ENCODE measurements at regions not wholly inside any gene's neighbourhood (a gene's known extent, or its start where the extent isn't known, plus 50 kb on each side); places are given as distances from the start of the nearest gene placed in this dataset.
"Not testable (repeated sequence)": the region's sequence is repeated elsewhere in the genome, so short reads cannot be mapped to it uniquely, and the experiment has no call there.

GRCh38 chr7:32816409-32816948, 75.1 kb downstream of the KBTBD2 start:
- DNase-seq (ENCODE audit: low spot score), result not testable (repeated sequence)

DNA sequence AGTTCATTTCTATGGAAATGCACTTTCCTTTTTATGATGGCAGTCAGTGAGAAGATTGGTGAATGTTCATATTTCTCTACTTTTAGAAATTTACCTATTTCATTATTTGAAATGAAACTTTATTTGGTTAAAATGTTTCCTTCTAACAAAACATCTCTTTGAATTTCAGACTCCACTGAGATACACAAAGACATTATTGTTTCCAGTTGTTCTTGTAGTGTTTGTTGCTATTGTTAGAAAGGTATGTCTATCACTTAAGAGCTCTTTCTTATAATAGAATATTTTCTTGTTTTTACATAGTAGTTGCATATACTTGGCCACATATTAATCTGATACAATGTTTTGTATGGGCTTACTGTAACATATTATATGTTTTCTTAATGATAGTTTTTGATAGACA, 76.8 kb downstream of the KBTBD2 start:
- not testable (repeated sequence) for DNase-seq (ENCODE audit: low spot score)

DNA sequence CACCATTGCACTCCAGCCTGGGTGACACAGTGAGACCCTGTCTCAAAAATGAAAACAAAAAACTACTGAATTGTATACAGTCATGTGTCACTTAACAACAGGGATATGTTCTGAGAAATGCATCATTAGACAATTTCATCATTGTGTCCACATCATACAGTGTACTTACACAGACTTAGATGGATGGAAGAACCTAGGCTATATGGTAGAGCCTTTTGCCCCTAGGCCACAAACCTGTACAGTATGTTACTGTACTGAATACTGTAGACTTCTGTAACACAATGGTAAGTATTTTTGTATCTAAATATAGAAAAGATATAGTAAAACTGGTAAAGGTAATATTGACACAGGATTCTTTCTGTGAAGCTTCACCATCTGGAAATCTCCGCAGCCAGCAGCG, 81.7 kb downstream of the KBTBD2 start:
- no peak for DNase-seq (ENCODE audit: low spot score)

GRCh38 chr7:32809347-32809746, 82.2 kb downstream of the KBTBD2 start:
- DNase-seq (ENCODE audit: low spot score), result no peak

DNA sequence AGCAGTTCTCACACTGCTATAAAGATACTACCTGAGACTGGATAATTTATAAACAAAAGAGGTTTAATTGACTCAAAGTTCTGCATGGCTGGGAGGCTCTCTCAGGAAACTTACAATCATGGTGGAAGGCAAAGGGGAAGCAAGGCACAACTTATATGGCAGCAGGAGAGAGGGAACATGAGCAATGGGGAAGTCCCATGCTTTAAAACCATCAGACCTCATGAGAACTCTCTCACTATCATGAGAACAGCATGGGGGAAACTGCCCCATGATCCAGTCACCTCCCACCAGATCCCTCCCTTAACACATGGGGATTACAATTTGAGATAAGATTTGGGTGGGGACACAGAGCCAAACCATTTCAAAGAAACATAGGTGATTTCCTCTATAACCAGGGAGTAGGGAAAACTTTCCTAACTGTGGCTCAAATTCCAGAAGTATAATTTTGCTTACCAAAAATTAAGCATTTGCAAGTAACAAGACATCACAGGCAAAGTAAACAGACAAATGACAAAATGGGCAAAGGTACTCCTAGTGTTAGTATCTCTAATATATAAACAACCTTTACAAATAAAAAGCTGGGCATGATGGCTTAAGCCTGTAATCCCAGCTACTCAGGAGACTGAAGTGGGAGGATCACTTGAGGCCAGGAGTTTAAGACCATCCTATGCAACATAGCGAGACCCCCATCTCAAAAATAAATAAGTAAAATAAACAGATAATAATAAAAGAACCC, 88.0 kb downstream of the KBTBD2 start:
- no peak for DNase-seq (ENCODE audit: low spot score)

DNA sequence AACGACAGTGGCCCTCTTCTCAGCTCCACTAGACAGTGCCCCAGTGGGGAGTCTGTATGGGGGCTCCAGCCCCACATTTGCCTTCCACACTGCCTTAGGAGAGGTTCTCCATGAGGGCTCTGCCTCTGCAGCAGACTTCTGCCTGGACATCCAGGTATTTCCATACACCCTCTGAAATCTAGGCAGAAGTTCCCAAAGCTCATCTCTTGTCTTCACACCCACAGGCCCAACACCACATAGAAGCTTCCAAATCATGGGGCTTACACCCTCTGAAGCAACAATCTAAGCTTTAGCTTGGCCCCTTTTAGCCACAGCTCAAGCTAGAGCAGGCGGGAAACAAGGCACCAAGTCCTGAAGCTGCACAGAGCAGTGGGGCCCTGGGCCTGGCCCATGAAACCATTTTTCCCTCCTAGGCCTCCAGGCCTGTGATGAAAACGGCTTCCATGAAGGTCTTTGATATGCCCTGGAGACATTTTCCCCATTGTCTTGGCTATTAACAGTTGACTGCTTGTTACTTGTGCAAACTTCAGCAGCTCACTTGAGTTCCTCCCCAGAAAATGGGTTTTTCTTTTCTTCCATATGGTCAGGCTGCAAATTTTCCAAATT, 89.2 kb downstream of the KBTBD2 start:
- DNase-seq (ENCODE audit: low spot score), result no peak

GRCh38 chr7:32793053-32793452, 98.5 kb downstream of the KBTBD2 start:
- DNase-seq (ENCODE audit: low spot score), result not testable (repeated sequence)

DNA sequence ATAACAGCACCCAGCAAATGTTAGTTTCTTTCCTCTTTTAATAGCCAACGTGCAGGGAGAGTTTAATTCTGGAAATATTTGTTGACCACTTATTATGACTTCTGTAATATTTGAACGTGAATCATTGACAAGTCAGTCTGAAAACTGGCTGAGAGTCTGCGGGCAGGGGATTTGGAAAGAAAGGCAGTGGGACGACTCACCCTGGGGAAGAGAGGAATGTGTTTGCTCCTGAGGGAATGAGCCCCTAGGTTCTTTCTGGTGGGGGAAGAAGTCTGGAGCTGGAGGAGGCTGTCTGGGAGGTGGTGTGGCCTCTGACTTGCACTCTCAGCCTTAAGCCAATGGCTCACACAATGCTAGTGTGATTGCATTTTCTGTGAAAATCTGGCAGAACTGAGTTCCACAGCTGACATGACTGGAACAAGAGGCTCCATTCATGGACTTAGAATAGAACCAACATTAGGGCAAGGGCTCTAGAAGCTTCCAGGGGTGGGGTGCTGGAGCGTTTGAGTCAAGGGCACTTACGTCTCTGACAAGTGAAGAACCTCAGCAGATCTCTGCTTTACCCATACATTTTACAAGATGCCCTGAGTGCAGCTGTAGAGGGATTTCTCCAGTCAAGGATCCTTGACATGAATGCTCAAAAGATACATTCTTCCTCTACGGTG, 100.7 kb downstream of the KBTBD2 start:
- not testable (repeated sequence) for DNase-seq (ENCODE audit: low spot score)

DNA sequence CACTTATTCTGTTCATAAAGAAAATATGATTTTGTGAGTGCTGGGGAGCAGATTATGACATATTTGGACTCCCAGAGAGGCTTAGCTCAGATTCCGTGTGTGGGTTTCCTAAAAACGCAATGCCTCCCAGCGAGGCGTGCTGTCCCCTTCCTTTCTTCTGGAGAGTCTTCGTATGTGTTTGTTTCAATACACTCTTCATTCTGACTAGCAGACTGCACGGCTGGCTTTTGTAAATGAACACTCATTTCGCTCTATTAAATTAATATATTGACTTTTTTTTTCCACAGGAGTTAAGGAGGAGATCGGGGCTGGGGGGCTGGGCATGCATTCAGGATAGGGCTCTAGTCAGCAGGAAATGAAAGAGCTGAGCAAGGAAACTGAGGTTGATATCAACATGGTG, 102.3 kb downstream of the KBTBD2 start:
- not testable (repeated sequence) for DNase-seq (ENCODE audit: low spot score)

DNA sequence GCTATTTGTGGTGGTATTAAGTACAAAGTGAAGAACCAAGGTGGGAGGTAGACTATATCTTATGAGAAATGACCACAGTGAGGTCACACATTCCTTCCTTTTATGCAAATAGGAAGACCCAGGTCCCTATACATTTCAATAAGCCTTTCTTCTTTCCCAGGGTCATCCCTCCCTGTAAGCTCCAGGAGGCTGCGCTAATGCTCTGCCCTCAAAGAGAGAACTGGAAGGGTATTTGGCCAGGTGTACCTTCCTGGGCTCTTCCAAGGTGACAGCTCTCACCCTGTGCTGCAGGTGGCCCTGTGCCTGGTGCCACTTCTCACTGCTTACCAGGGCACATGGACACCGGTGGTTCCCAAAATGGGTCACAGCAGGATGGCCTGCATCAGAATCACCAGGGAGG, 103.4 kb downstream of the KBTBD2 start:
- DNase-seq (ENCODE audit: low spot score), result not testable (repeated sequence)

GRCh38 chr7:32785365-32785944, 106.1 kb downstream of the KBTBD2 start:
- not testable (repeated sequence) for DNase-seq (ENCODE audit: low spot score)

GRCh38 chr7:32779895-32780294, 111.7 kb downstream of the KBTBD2 start:
- DNase-seq (ENCODE audit: low spot score), result not testable (repeated sequence)

GRCh38 chr7:32779167-32779566, 112.4 kb downstream of the KBTBD2 start:
- DNase-seq (ENCODE audit: low spot score), result no peak

DNA sequence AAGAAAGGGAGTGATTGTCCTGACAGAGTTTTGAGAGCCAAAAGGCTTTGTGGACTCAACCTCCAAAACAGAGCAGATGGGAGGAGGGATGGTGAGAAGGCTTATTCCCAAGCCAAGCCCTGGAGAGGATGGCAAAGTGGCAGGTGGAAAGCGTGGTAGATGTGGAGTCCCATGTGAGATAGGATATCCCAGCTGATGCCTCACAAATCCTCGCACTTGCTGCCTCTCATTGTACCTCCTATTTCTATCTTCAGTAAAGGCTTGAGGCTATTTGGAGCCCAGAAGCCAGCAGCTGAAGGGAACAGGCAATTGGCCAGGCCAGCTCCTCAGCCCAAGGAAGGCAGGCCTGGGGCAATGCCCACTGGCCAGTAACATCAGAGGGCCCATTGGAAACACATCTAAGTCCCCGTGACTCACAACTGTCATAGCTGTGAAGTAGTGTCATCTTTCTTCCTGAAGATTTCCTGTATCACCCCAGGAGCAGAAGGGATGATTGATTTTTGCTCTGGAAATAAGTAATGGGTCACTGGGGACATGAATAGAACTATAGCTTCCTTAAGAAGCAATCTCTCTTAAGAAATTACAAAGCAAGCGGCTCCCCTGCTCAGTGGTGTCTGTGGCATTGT, 114.4 kb downstream of the KBTBD2 start:
- not testable (repeated sequence) for DNase-seq (ENCODE audit: low spot score)

DNA sequence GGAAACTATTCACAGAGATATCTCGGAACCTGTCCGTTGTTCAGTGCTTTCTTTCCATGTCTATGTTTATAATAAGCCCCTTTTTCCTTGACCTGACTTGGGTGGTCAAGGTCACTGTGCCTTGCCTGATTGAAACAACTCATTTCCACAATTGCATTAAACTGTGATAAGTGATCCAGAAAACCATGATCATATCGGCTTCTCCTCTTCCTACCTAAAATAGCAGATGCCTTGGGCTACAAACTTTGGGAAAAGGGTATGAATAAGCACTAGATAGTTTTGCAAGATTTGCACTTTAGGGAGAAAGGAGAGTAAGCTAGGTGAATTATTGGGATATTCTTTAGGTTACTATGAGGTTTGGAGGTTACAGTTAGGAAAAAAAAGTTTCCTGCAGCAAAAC, 115.2 kb downstream of the KBTBD2 start:
- not testable (repeated sequence) for DNase-seq (ENCODE audit: low spot score)

GRCh38 chr7:32775809-32776208, 115.8 kb downstream of the KBTBD2 start:
- DNase-seq (ENCODE audit: low spot score), result not testable (repeated sequence)

- DNase-seq (ENCODE audit: low spot score), result no peak
These were observed 117.0 kb downstream of the KBTBD2 start for GRCh38 chr7:32774541-32774951.

DNA sequence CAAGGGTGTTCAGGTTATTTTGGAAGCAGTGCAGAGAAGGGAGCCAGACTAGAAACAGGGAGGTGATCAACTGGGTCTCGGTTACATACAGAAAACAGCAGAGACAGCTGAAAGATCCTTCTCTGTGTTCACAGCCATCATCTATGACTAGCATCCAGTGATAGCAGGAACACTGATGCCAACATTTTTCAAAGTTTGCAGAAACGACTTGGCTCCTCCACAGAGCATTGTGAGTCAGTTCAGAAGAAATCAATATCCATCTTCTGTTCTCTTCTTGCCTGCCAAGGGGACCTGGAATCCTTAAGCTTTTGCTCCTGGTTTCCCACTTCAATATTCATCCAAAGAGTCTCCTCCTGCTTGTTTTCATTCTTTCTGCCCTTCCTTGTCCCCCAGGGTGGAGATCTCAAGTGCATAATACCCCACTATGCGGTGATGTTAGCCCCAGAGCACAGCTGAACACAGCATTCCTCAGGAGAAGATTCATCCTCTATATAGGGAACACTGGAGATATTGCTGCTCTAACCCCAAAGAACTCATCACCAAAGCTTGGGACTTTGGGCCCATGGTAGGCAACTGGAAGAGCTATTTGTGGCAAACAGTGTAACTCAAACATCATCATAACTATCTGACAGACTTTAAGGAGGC, 122.6 kb downstream of the KBTBD2 start:
- DNase-seq (ENCODE audit: low spot score), result not testable (repeated sequence)

GRCh38 chr7:32768338-32768737, 123.2 kb downstream of the KBTBD2 start:
- DNase-seq (ENCODE audit: low spot score), result not testable (repeated sequence)

DNA sequence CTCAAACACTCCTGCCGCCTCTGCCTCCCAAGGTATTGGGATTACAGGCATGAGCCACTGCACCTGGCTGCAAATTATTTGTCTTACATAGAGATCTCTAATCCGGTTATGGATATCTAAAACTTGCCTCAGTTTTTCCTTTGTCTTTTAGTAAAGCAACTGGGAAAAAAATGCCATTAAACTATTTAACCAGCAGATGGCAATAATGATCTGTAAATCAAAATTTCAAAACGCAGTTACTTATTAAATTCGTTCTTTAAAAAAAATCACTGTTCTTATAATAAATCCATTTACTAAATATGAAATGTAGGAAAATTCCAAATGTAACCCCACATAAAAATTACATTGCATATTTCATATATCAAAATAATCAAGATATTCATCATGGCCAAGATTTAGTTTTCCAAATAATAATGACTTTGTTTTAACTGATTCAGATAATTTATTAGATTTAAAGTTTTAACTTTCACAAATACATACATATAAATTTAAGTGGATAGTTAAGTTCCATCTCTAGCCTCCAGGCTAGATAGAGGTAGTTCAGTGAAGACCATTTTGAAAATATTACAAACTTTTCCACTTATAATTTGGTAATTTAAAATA, 125.8 kb downstream of the KBTBD2 start:
- not testable (repeated sequence) for DNase-seq (ENCODE audit: low spot score)

- no peak for DNase-seq (ENCODE audit: low spot score)
These were observed 126.4 kb downstream of the KBTBD2 start for GRCh38 chr7:32765185-32765584.
